ENCODE measurements at regions not wholly inside any gene's neighbourhood (a gene's known extent, or its start where the extent isn't known, plus 50 kb on each side); places are given as distances from the start of the nearest gene placed in this dataset.

GRCh38 chr12:92041742-92042141, 103.9 kb downstream of the BTG1 start:
- TF ChIP-seq POLR2A (IDR thresholded peaks at IDR 0.05) (no peak), CTCF (IDR thresholded peaks at IDR 0.05) (no peak)

Measured in uterus (tissue), 2 donors.